ENCODE measurements at regions not wholly inside any gene's neighbourhood (a gene's known extent, or its start where the extent isn't known, plus 50 kb on each side); places are given as distances from the start of the nearest gene placed in this dataset.

DNA sequence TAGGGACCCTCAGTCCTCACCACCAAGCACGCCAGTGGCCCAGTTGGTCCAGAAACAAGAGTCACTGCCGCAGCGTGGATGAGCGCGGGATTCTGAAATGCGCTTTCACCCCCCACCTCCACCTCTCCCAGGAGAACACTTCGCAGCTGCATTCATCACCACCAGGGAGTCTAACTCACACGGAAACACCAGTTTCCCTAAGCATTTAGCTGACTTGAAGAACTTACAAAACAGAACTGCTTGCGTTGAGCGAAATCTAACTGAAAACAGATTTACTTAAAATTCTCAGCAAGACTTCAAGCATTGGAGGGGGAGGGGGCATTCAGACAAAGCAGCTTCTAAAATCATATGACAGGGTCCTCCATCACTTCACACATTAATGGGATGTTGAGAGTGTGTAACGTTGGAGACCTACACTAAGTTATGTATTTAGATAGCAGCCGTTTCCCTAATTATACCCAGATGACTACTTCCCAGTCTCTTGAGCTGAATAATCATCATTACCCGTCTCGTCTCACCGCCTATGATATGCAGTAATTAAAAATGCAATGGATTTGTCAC is 258.2 kb upstream of the IRS2 start:
- Histone ChIP-seq H3K27ac (ENCODE audit: low read depth) (no peak overlapping the region), H3F3A (replicated peaks; ENCODE audit: low read depth) (no peaks in the 10 kb centered on the region), H2AFZ (peak overlapping the region; percentile 0; the same call in 1 of the 2 replicates), H3K4me1 (ENCODE audit: insufficient read depth) (peaks cover 6% of the 10 kb centered on the region; the same call in 1 of the 2 replicates), H3K4me2 (peak overlapping the region; percentile 15; the same call in 1 of the 2 replicates), H3K4me3 (no peak overlapping the region), H4K20me1 (replicated peaks; ENCODE audit: insufficient read depth) (no peaks in the 10 kb centered on the region), H3K9me2 (ENCODE audit: insufficient read depth) (no peaks in the 10 kb centered on the region), H3K79me2 (replicated peaks; ENCODE audit: insufficient read depth) (no peaks in the 10 kb centered on the region), H3K36me3 (ENCODE audit: insufficient read depth) (no peaks in the 10 kb centered on the region), H3K27me3 (ENCODE audit: insufficient read depth) (no peaks in the 10 kb centered on the region)
- Mint-ChIP-seq H3K9me3 (peaks cover 2% of the 10 kb centered on the region; the same call in 2 of the 3 replicates), H3K36me3 (ENCODE audit: low read depth) (no peaks in the 10 kb centered on the region), H3K4me1 (peaks cover 28% of the 10 kb centered on the region), H3K27ac (no peak overlapping the region), H3K4me3 (no peak overlapping the region), H3K27me3 (ENCODE audit: insufficient read depth, low read depth, poor library complexity) (no peaks in the 10 kb centered on the region)
- ATAC-seq (peak; percentile 84), DNase-seq (ENCODE audit: low spot score) (peak; percentile 44)
- TF ChIP-seq POLR2AphosphoS5 (IDR thresholded peaks at IDR 0.05; ENCODE audit: low read depth) = no peak
- no peak for TF ChIP-seq ZNF331 (CRISPR knock-in tag; IDR thresholded peaks at IDR 0.05; ENCODE audit: low read depth)
- no peak for TF ChIP-seq EZH2phosphoT487 (IDR thresholded peaks at IDR 0.05; ENCODE audit: unreplicated experiment)
- TF ChIP-seq CREB1 (CRISPR knock-in tag; IDR thresholded peaks at IDR 0.05; ENCODE audit: low read depth) = no peak
- TF ChIP-seq STAT1 (IDR thresholded peaks at IDR 0.05; ENCODE audit: unreplicated experiment) = no peak
- TF ChIP-seq ZNF114 (CRISPR knock-in tag; IDR thresholded peaks at IDR 0.05) = no peak
- TF ChIP-seq, protein P1, sequence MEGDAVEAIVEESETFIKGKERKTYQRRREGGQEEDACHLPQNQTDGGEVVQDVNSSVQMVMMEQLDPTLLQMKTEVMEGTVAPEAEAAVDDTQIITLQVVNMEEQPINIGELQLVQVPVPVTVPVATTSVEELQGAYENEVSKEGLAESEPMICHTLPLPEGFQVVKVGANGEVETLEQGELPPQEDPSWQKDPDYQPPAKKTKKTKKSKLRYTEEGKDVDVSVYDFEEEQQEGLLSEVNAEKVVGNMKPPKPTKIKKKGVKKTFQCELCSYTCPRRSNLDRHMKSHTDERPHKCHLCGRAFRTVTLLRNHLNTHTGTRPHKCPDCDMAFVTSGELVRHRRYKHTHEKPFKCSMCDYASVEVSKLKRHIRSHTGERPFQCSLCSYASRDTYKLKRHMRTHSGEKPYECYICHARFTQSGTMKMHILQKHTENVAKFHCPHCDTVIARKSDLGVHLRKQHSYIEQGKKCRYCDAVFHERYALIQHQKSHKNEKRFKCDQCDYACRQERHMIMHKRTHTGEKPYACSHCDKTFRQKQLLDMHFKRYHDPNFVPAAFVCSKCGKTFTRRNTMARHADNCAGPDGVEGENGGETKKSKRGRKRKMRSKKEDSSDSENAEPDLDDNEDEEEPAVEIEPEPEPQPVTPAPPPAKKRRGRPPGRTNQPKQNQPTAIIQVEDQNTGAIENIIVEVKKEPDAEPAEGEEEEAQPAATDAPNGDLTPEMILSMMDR (conservative IDR thresholded peaks at IDR 0.05; ENCODE audit: low read depth in 2 of 2) = no peak
- TF ChIP-seq NANOG (IDR thresholded peaks at IDR 0.05; ENCODE audit: borderline replicate concordance) = no peak
- TF ChIP-seq JUNB (IDR thresholded peaks at IDR 0.05; ENCODE audit: unreplicated experiment) = no peak
- TF ChIP-seq, protein P2, sequence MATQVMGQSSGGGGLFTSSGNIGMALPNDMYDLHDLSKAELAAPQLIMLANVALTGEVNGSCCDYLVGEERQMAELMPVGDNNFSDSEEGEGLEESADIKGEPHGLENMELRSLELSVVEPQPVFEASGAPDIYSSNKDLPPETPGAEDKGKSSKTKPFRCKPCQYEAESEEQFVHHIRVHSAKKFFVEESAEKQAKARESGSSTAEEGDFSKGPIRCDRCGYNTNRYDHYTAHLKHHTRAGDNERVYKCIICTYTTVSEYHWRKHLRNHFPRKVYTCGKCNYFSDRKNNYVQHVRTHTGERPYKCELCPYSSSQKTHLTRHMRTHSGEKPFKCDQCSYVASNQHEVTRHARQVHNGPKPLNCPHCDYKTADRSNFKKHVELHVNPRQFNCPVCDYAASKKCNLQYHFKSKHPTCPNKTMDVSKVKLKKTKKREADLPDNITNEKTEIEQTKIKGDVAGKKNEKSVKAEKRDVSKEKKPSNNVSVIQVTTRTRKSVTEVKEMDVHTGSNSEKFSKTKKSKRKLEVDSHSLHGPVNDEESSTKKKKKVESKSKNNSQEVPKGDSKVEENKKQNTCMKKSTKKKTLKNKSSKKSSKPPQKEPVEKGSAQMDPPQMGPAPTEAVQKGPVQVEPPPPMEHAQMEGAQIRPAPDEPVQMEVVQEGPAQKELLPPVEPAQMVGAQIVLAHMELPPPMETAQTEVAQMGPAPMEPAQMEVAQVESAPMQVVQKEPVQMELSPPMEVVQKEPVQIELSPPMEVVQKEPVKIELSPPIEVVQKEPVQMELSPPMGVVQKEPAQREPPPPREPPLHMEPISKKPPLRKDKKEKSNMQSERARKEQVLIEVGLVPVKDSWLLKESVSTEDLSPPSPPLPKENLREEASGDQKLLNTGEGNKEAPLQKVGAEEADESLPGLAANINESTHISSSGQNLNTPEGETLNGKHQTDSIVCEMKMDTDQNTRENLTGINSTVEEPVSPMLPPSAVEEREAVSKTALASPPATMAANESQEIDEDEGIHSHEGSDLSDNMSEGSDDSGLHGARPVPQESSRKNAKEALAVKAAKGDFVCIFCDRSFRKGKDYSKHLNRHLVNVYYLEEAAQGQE (IDR thresholded peaks at IDR 0.05; ENCODE audit: unreplicated experiment) = no peak
- TF ChIP-seq, protein P3, sequence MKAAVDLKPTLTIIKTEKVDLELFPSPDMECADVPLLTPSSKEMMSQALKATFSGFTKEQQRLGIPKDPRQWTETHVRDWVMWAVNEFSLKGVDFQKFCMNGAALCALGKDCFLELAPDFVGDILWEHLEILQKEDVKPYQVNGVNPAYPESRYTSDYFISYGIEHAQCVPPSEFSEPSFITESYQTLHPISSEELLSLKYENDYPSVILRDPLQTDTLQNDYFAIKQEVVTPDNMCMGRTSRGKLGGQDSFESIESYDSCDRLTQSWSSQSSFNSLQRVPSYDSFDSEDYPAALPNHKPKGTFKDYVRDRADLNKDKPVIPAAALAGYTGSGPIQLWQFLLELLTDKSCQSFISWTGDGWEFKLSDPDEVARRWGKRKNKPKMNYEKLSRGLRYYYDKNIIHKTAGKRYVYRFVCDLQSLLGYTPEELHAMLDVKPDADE (IDR thresholded peaks at IDR 0.05) = no peak
- no peak for TF ChIP-seq EZH2 (IDR thresholded peaks at IDR 0.05; ENCODE audit: low read depth, unreplicated experiment)
- TF ChIP-seq, protein P4, sequence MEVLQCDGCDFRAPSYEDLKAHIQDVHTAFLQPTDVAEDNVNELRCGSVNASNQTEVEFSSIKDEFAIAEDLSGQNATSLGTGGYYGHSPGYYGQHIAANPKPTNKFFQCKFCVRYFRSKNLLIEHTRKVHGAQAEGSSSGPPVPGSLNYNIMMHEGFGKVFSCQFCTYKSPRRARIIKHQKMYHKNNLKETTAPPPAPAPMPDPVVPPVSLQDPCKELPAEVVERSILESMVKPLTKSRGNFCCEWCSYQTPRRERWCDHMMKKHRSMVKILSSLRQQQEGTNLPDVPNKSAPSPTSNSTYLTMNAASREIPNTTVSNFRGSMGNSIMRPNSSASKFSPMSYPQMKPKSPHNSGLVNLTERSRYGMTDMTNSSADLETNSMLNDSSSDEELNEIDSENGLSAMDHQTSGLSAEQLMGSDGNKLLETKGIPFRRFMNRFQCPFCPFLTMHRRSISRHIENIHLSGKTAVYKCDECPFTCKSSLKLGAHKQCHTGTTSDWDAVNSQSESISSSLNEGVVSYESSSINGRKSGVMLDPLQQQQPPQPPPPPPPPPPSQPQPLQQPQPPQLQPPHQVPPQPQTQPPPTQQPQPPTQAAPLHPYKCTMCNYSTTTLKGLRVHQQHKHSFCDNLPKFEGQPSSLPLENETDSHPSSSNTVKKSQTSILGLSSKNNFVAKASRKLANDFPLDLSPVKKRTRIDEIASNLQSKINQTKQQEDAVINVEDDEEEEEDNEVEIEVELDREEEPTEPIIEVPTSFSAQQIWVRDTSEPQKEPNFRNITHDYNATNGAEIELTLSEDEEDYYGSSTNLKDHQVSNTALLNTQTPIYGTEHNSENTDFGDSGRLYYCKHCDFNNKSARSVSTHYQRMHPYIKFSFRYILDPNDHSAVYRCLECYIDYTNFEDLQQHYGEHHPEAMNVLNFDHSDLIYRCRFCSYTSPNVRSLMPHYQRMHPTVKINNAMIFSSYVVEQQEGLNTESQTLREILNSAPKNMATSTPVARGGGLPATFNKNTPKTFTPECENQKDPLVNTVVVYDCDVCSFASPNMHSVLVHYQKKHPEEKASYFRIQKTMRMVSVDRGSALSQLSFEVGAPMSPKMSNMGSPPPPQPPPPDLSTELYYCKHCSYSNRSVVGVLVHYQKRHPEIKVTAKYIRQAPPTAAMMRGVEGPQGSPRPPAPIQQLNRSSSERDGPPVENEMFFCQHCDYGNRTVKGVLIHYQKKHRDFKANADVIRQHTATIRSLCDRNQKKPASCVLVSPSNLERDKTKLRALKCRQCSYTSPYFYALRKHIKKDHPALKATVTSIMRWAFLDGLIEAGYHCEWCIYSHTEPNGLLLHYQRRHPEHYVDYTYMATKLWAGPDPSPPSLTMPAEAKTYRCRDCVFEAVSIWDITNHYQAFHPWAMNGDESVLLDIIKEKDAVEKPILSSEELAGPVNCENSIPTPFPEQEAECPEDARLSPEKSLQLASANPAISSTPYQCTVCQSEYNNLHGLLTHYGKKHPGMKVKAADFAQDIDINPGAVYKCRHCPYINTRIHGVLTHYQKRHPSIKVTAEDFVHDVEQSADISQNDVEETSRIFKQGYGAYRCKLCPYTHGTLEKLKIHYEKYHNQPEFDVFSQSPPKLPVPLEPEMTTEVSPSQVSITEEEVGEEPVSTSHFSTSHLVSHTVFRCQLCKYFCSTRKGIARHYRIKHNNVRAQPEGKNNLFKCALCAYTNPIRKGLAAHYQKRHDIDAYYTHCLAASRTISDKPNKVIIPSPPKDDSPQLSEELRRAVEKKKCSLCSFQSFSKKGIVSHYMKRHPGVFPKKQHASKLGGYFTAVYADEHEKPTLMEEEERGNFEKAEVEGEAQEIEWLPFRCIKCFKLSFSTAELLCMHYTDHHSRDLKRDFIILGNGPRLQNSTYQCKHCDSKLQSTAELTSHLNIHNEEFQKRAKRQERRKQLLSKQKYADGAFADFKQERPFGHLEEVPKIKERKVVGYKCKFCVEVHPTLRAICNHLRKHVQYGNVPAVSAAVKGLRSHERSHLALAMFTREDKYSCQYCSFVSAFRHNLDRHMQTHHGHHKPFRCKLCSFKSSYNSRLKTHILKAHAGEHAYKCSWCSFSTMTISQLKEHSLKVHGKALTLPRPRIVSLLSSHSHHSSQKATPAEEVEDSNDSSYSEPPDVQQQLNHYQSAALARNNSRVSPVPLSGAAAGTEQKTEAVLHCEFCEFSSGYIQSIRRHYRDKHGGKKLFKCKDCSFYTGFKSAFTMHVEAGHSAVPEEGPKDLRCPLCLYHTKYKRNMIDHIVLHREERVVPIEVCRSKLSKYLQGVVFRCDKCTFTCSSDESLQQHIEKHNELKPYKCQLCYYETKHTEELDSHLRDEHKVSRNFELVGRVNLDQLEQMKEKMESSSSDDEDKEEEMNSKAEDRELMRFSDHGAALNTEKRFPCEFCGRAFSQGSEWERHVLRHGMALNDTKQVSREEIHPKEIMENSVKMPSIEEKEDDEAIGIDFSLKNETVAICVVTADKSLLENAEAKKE (CRISPR knock-in tag; IDR thresholded peaks at IDR 0.05) = no peak
